ENCODE measurements at regions not wholly inside any gene's neighbourhood (a gene's known extent, or its start where the extent isn't known, plus 50 kb on each side); places are given as distances from the start of the nearest gene placed in this dataset.

- no peak overlapping the region for H3K27ac ChIP-seq (ENCODE audit: low read depth, low read length)
- no peaks in the 10 kb centered on the region for H3K27me3 ChIP-seq (ENCODE audit: control insufficient read depth, insufficient read depth, low read length)
- H3K4me1 ChIP-seq (ENCODE audit: control insufficient read depth, insufficient read depth, low read length): no peaks in the 10 kb centered on the region
- H3K36me3 ChIP-seq (ENCODE audit: control insufficient read depth, insufficient read depth, low read length): no peaks in the 10 kb centered on the region
- H3K9me3 ChIP-seq (ENCODE audit: control insufficient read depth, insufficient read depth, low read length): no peaks in the 10 kb centered on the region
- no peak overlapping the region for H3K9ac ChIP-seq (ENCODE audit: low read depth, low read length)
- no peak overlapping the region for H3K4me3 ChIP-seq (ENCODE audit: low read depth, low read length)
These were observed 167.3 kb downstream of the FAM43A start for GRCh38 chr3:194852831-194853508.

- H3K36me3 ChIP-seq (ENCODE audit: control insufficient read depth, insufficient read depth, low read length): no peaks in the 10 kb centered on the region
- H3K27me3 ChIP-seq (ENCODE audit: control insufficient read depth, insufficient read depth, low read length): no peaks in the 10 kb centered on the region
- H3K4me1 ChIP-seq (ENCODE audit: control insufficient read depth, insufficient read depth, low read length): no peaks in the 10 kb centered on the region
- no peak overlapping the region for H3K27ac ChIP-seq (ENCODE audit: low read depth, low read length)
- H3K9me3 ChIP-seq (ENCODE audit: control insufficient read depth, insufficient read depth, low read length): no peaks in the 10 kb centered on the region
- no peak overlapping the region for H3K9ac ChIP-seq (ENCODE audit: low read depth, low read length)
- H3K4me3 ChIP-seq (ENCODE audit: low read depth, low read length): no peak overlapping the region
These were observed 168.5 kb downstream of the FAM43A start for GRCh38 chr3:194854206-194854605.

GRCh38 chr3:194854659-194855390, 169.1 kb downstream of the FAM43A start:
- Histone ChIP-seq H3K27me3 (ENCODE audit: control insufficient read depth, insufficient read depth, low read length) (no peaks in the 10 kb centered on the region), H3K9ac (ENCODE audit: low read depth, low read length) (no peak overlapping the region), H3K4me3 (ENCODE audit: low read depth, low read length) (no peak overlapping the region), H3K27ac (ENCODE audit: low read depth, low read length) (no peak overlapping the region), H3K4me1 (ENCODE audit: control insufficient read depth, insufficient read depth, low read length) (no peaks in the 10 kb centered on the region), H3K9me3 (ENCODE audit: control insufficient read depth, insufficient read depth, low read length) (no peaks in the 10 kb centered on the region), H3K36me3 (ENCODE audit: control insufficient read depth, insufficient read depth, low read length) (no peaks in the 10 kb centered on the region)

- H3K9me3 ChIP-seq (ENCODE audit: control insufficient read depth, insufficient read depth, low read length): no peaks in the 10 kb centered on the region
- no peaks in the 10 kb centered on the region for H3K36me3 ChIP-seq (ENCODE audit: control insufficient read depth, insufficient read depth, low read length)
- no peak overlapping the region for H3K9ac ChIP-seq (ENCODE audit: low read depth, low read length)
- no peaks in the 10 kb centered on the region for H3K4me1 ChIP-seq (ENCODE audit: control insufficient read depth, insufficient read depth, low read length)
- H3K4me3 ChIP-seq (ENCODE audit: low read depth, low read length): no peak overlapping the region
- H3K27ac ChIP-seq (ENCODE audit: low read depth, low read length): no peak overlapping the region
- H3K27me3 ChIP-seq (ENCODE audit: control insufficient read depth, insufficient read depth, low read length): no peaks in the 10 kb centered on the region
These were observed 170.6 kb downstream of the FAM43A start for GRCh38 chr3:194856296-194856695.

- Histone ChIP-seq H3K9ac (ENCODE audit: low read depth, low read length) (no peak overlapping the region), H3K27ac (ENCODE audit: low read depth, low read length) (no peak overlapping the region), H3K9me3 (ENCODE audit: control insufficient read depth, insufficient read depth, low read length) (no peaks in the 10 kb centered on the region), H3K36me3 (ENCODE audit: control insufficient read depth, insufficient read depth, low read length) (no peaks in the 10 kb centered on the region), H3K4me3 (ENCODE audit: low read depth, low read length) (no peak overlapping the region), H3K4me1 (ENCODE audit: control insufficient read depth, insufficient read depth, low read length) (peaks cover under 1% of the 10 kb centered on the region; the same call in 1 of the 2 replicates), H3K27me3 (ENCODE audit: control insufficient read depth, insufficient read depth, low read length) (no peaks in the 10 kb centered on the region)
These were observed 171.9 kb downstream of the FAM43A start for GRCh38 chr3:194857469-194858113.

- H3K27ac ChIP-seq (ENCODE audit: low read depth, low read length): no peak overlapping the region
- no peaks in the 10 kb centered on the region for H3K9me3 ChIP-seq (ENCODE audit: control insufficient read depth, insufficient read depth, low read length)
- H3K9ac ChIP-seq (ENCODE audit: low read depth, low read length): no peak overlapping the region
- peaks cover 7% of the 10 kb centered on the region; the same call in 1 of the 2 replicates for H3K4me1 ChIP-seq (ENCODE audit: control insufficient read depth, insufficient read depth, low read length)
- no peaks in the 10 kb centered on the region for H3K36me3 ChIP-seq (ENCODE audit: control insufficient read depth, insufficient read depth, low read length)
- no peaks in the 10 kb centered on the region for H3K27me3 ChIP-seq (ENCODE audit: control insufficient read depth, insufficient read depth, low read length)
- no peak overlapping the region for H3K4me3 ChIP-seq (ENCODE audit: low read depth, low read length)
These were observed 172.7 kb downstream of the FAM43A start for GRCh38 chr3:194858382-194858781.

GRCh38 chr3:194860725-194861124, 175.0 kb downstream of the FAM43A start:
- H3K36me3 ChIP-seq (ENCODE audit: control insufficient read depth, insufficient read depth, low read length): no peaks in the 10 kb centered on the region
- H3K9ac ChIP-seq (ENCODE audit: low read depth, low read length): no peak overlapping the region
- H3K9me3 ChIP-seq (ENCODE audit: control insufficient read depth, insufficient read depth, low read length): no peaks in the 10 kb centered on the region
- H3K27me3 ChIP-seq (ENCODE audit: control insufficient read depth, insufficient read depth, low read length): no peaks in the 10 kb centered on the region
- peaks cover 7% of the 10 kb centered on the region; the same call in 1 of the 2 replicates for H3K4me1 ChIP-seq (ENCODE audit: control insufficient read depth, insufficient read depth, low read length)
- no peak overlapping the region for H3K4me3 ChIP-seq (ENCODE audit: low read depth, low read length)
- H3K27ac ChIP-seq (ENCODE audit: low read depth, low read length): no peak overlapping the region

- Histone ChIP-seq H3K27ac (ENCODE audit: low read depth, low read length) (no peak overlapping the region), H3K36me3 (ENCODE audit: control insufficient read depth, insufficient read depth, low read length) (no peaks in the 10 kb centered on the region), H3K9ac (ENCODE audit: low read depth, low read length) (no peak overlapping the region), H3K9me3 (ENCODE audit: control insufficient read depth, insufficient read depth, low read length) (no peaks in the 10 kb centered on the region), H3K4me3 (ENCODE audit: low read depth, low read length) (no peak overlapping the region), H3K4me1 (ENCODE audit: control insufficient read depth, insufficient read depth, low read length) (peaks cover 7% of the 10 kb centered on the region; the same call in 1 of the 2 replicates), H3K27me3 (ENCODE audit: control insufficient read depth, insufficient read depth, low read length) (no peaks in the 10 kb centered on the region)
These were observed 175.7 kb downstream of the FAM43A start for GRCh38 chr3:194861375-194861774.

GRCh38 chr3:194865061-194865460, 179.4 kb downstream of the FAM43A start:
- Histone ChIP-seq H3K9ac (ENCODE audit: low read depth, low read length) (no peak overlapping the region), H3K27ac (ENCODE audit: low read depth, low read length) (no peak overlapping the region), H3K27me3 (ENCODE audit: control insufficient read depth, insufficient read depth, low read length) (no peaks in the 10 kb centered on the region), H3K9me3 (ENCODE audit: control insufficient read depth, insufficient read depth, low read length) (no peaks in the 10 kb centered on the region), H3K4me1 (ENCODE audit: control insufficient read depth, insufficient read depth, low read length) (peaks cover 7% of the 10 kb centered on the region; the same call in 1 of the 2 replicates), H3K36me3 (ENCODE audit: control insufficient read depth, insufficient read depth, low read length) (no peaks in the 10 kb centered on the region), H3K4me3 (ENCODE audit: low read depth, low read length) (no peak overlapping the region)

- Histone ChIP-seq H3K36me3 (ENCODE audit: control insufficient read depth, insufficient read depth, low read length) (no peaks in the 10 kb centered on the region), H3K9ac (ENCODE audit: low read depth, low read length) (no peak overlapping the region), H3K4me3 (ENCODE audit: low read depth, low read length) (no peak overlapping the region), H3K9me3 (ENCODE audit: control insufficient read depth, insufficient read depth, low read length) (no peaks in the 10 kb centered on the region), H3K27ac (ENCODE audit: low read depth, low read length) (no peak overlapping the region), H3K4me1 (ENCODE audit: control insufficient read depth, insufficient read depth, low read length) (peaks cover 8% of the 10 kb centered on the region; the same call in 1 of the 2 replicates), H3K27me3 (ENCODE audit: control insufficient read depth, insufficient read depth, low read length) (no peaks in the 10 kb centered on the region)
These were observed 179.9 kb downstream of the FAM43A start for GRCh38 chr3:194865615-194866014.

GRCh38 chr3:194866236-194866635, 180.6 kb downstream of the FAM43A start:
- Histone ChIP-seq H3K4me1 (ENCODE audit: control insufficient read depth, insufficient read depth, low read length) (peaks cover 14% of the 10 kb centered on the region), H3K27me3 (ENCODE audit: control insufficient read depth, insufficient read depth, low read length) (no peaks in the 10 kb centered on the region), H3K9ac (ENCODE audit: low read depth, low read length) (no peak overlapping the region), H3K36me3 (ENCODE audit: control insufficient read depth, insufficient read depth, low read length) (no peaks in the 10 kb centered on the region), H3K4me3 (ENCODE audit: low read depth, low read length) (no peak overlapping the region), H3K9me3 (ENCODE audit: control insufficient read depth, insufficient read depth, low read length) (no peaks in the 10 kb centered on the region), H3K27ac (ENCODE audit: low read depth, low read length) (no peak overlapping the region)
